H1 (cell line): ENCODE measurements at regions not wholly inside any gene's neighbourhood (a gene's known extent, or its start where the extent isn't known, plus 50 kb on each side); places are given as distances from the start of the nearest gene placed in this dataset.
A peak's percentile ranks its signal among the peaks of the same experiment; 100 is the strongest.
"Not testable (repeated sequence)": the region's sequence is repeated elsewhere in the genome, so short reads cannot be mapped to it uniquely, and the experiment has no call there.

Source experiments
- CTCF ChIA-PET: fragments of 300-600 bp; sonication (Branson Sonifier 250); formaldehyde crosslinking; loops from one replicate; lab custom pipeline; 2021; ENCODE audit not compliant: partially characterized antibody; lab: Charles Lee
- POLR2A ChIA-PET: fragments of 300-600 bp; sonication (Branson Sonifier 250); formaldehyde crosslinking; loops from one replicate; lab custom pipeline; 2021; ENCODE audit warnings: inconsistent platforms; ENCODE audit not compliant: partially characterized antibody; lab: Charles Lee
- DNase-seq, 2 experiments: peaks; one replicate each; pipeline versions ENCODE4 v3.0.0 to v3.0.0-alpha.2; 2010 to 2022; ENCODE audit warnings: low spot score in 2 of 2, low read depth in 1 of 2, mixed read lengths in 1 of 2
- FAIRE-seq: peaks from 2 replicates; lab custom pipeline; 2011; peaks lifted over from hg19 to GRCh38; lab: Jason Lieb, UNC
- H2AFZ ChIP-seq: 2 replicates; pipeline ENCODE4 v1.8.1; 2012; ENCODE audit warnings: low read length, inconsistent platforms
- H2AK5ac ChIP-seq: 2 replicates; pipeline ENCODE4 v1.6.1; 2013; ENCODE audit warnings: low read depth, low read length
- H2BK120ac ChIP-seq: replicated peaks from 2 replicates; pipeline ENCODE3; 2013; ENCODE audit warnings: low read depth, low read length, inconsistent platforms
- H2BK12ac ChIP-seq: 2 replicates; pipeline ENCODE4 v1.6.1; 2013; ENCODE audit warnings: low read depth, low read length
- H2BK15ac ChIP-seq: 2 replicates; pipeline ENCODE4 v1.6.1; 2013; ENCODE audit warnings: low read length
- H2BK20ac ChIP-seq: 2 replicates; pipeline ENCODE4 v1.6.1; 2013; ENCODE audit warnings: low read length
- H2BK5ac ChIP-seq: 2 replicates; pipeline ENCODE4 v1.6.1; 2013; ENCODE audit warnings: low read depth, low read length
- H3K14ac ChIP-seq: 2 replicates; pipeline ENCODE4 v1.6.1; 2013; ENCODE audit warnings: inconsistent platforms; ENCODE audit not compliant: insufficient read length
- H3K18ac ChIP-seq: 2 replicates; pipeline ENCODE4 v1.6.1; 2013; ENCODE audit warnings: low read length; ENCODE audit errors: extremely low read depth
- H3K23ac ChIP-seq: 2 replicates; pipeline ENCODE4 v1.6.1; 2013; ENCODE audit warnings: inconsistent platforms; ENCODE audit not compliant: insufficient read length
- H3K23me2 ChIP-seq: 2 replicates; pipeline ENCODE4 v1.6.1; 2013; ENCODE audit warnings: low read depth, low read length
- H3K27ac ChIP-seq: 2 replicates; pipeline ENCODE4 v1.6.1; 2011; ENCODE audit warnings: low read depth, low read length, inconsistent platforms
- H3K27me3 ChIP-seq, 4 experiments: replicated peaks in 1 of 4; 1 replicate in 1 of 4; 2 replicates in 3 of 4; pipeline versions ENCODE4 v1.6.1 to v1.8.1; 2011 to 2013; ENCODE audit warnings: low read length in 3 of 4, mild to moderate bottlenecking in 3 of 4, inconsistent platforms in 2 of 4, mixed read lengths in 2 of 4, moderate library complexity in 1 of 4; ENCODE audit not compliant: control insufficient read depth in 3 of 4, insufficient read depth in 3 of 4; ENCODE audit errors: extremely low read depth in 1 of 4
- H3K36me3 ChIP-seq, 4 experiments: 2 replicates each; pipeline versions ENCODE4 v1.6.1 to v1.8.1; 2011 to 2013; ENCODE audit warnings: mild to moderate bottlenecking in 4 of 4, low read length in 3 of 4, moderate library complexity in 2 of 4, control low read depth in 1 of 4, inconsistent platforms in 1 of 4; ENCODE audit not compliant: insufficient read depth in 4 of 4, control insufficient read depth in 2 of 4
- H3K4ac ChIP-seq: replicated peaks from 2 replicates; pipeline ENCODE3; 2013; ENCODE audit warnings: low read length, low read depth, mixed read lengths, inconsistent platforms; ENCODE audit not compliant: insufficient read length
- H3K4me1 ChIP-seq, 4 experiments: replicated peaks in 1 of 4; 1 replicate in 1 of 4; 2 replicates in 3 of 4; pipeline versions ENCODE4 v1.6.1 to v1.8.1; 2011 to 2013; ENCODE audit warnings: low read length in 3 of 4, inconsistent platforms in 2 of 4, mixed read lengths in 1 of 4; ENCODE audit not compliant: insufficient read depth in 4 of 4, control insufficient read depth in 3 of 4
- H3K4me2 ChIP-seq, 2 experiments: 2 replicates each; pipeline versions ENCODE4 v1.6.1 to v1.8.1; 2011 to 2013; ENCODE audit warnings: low read depth in 2 of 2, low read length in 2 of 2, control low read depth in 1 of 2, inconsistent platforms in 1 of 2, mild to moderate bottlenecking in 1 of 2; ENCODE audit not compliant: insufficient read depth in 1 of 2
- H3K4me3 ChIP-seq, 4 experiments: fragments of 200-600, 300-600 bp in 1 of 4; sonication (generic), shearing (Covaris generic), sonication (Bioruptor Twin) in 1 of 4; 2 replicates each; pipeline versions ENCODE4 v1.5.1 to v1.8.1; 2011 to 2016; ENCODE audit warnings: low read length in 4 of 4, low read depth in 3 of 4, control low read depth in 2 of 4, inconsistent platforms in 2 of 4, mild to moderate bottlenecking in 2 of 4, mixed read lengths in 1 of 4, moderate library complexity in 1 of 4; ENCODE audit not compliant: insufficient read depth in 2 of 4; ENCODE audit errors: extremely low read depth in 1 of 4
- H3K56ac ChIP-seq: replicated peaks from 2 replicates; pipeline ENCODE3; 2013; ENCODE audit warnings: low read depth, mild to moderate bottlenecking, mixed read lengths, low read length, inconsistent platforms; ENCODE audit not compliant: insufficient read length
- H3K79me1 ChIP-seq: 2 replicates; pipeline ENCODE4 v1.6.1; 2013; ENCODE audit warnings: low read depth, low read length, control low read depth
- H3K79me2 ChIP-seq, 2 experiments: 2 replicates each; pipeline versions ENCODE4 v1.6.1 to v1.8.1; 2012 to 2013; ENCODE audit warnings: low read length in 2 of 2, mild to moderate bottlenecking in 2 of 2, inconsistent platforms in 1 of 2; ENCODE audit not compliant: insufficient read depth in 2 of 2, control insufficient read depth in 1 of 2
- H3K9ac ChIP-seq, 4 experiments: replicated peaks in 1 of 4; 1 replicate in 1 of 4; 2 replicates in 3 of 4; pipeline versions ENCODE4 v1.6.1 to v1.8.1; 2011 to 2013; ENCODE audit warnings: low read depth in 3 of 4, low read length in 3 of 4, control low read depth in 2 of 4, mild to moderate bottlenecking in 2 of 4, moderate library complexity in 2 of 4, inconsistent platforms in 1 of 4; ENCODE audit errors: extremely low read depth in 1 of 4
- H3K9me3 ChIP-seq, 2 experiments: 2 replicates each; pipeline versions ENCODE4 v1.6.1 to v1.8.1; 2012 to 2013; ENCODE audit warnings: mild to moderate bottlenecking in 2 of 2, moderate library complexity in 2 of 2, control low read depth in 1 of 2, inconsistent platforms in 1 of 2, low read depth in 1 of 2, low read length in 1 of 2, mixed read lengths in 1 of 2; ENCODE audit not compliant: insufficient read depth in 2 of 2
- H4K20me1 ChIP-seq, 2 experiments: replicated peaks in 1 of 2; 2 replicates each; pipeline versions ENCODE3 to v1.8.1; 2011 to 2013; ENCODE audit warnings: inconsistent platforms in 2 of 2, low read length in 2 of 2, mild to moderate bottlenecking in 1 of 2; ENCODE audit not compliant: insufficient read depth in 2 of 2, control insufficient read depth in 1 of 2
- H4K5ac ChIP-seq: 2 replicates; pipeline ENCODE4 v1.6.1; 2013; ENCODE audit warnings: low read length, low read depth, mixed read lengths, inconsistent platforms; ENCODE audit not compliant: insufficient read length
- H4K8ac ChIP-seq: 2 replicates; pipeline ENCODE4 v1.8.0; 2013; ENCODE audit warnings: mild to moderate bottlenecking, moderate library complexity, low read length, inconsistent platforms; ENCODE audit not compliant: insufficient read depth; ENCODE audit errors: extremely low read depth
- H4K91ac ChIP-seq: replicated peaks from 2 replicates; pipeline ENCODE3; 2013; ENCODE audit warnings: low read length, mixed read lengths, inconsistent platforms; ENCODE audit not compliant: insufficient read length
- WGBS, 2 experiments: shearing (Covaris generic) in 1 of 2; methylation state at CpG; one replicate each; pipeline versions ENCODE4 v1.1.6 to v1.1.7; 2013 to 2015; ENCODE audit warnings: low lambda C conversion rate in 2 of 2, mixed read lengths in 2 of 2, inconsistent platforms in 1 of 2, low coverage in 1 of 2, missing lambda C conversion rate in 1 of 2; ENCODE audit not compliant: insufficient replicate concordance in 2 of 2, insufficient coverage in 1 of 2, insufficient read length in 1 of 2; ENCODE audit errors: extremely low coverage in 1 of 2, missing lambda C conversion rate in 1 of 2; 5-methylcytosine and 5-hydroxymethylcytosine counted together

DNA sequence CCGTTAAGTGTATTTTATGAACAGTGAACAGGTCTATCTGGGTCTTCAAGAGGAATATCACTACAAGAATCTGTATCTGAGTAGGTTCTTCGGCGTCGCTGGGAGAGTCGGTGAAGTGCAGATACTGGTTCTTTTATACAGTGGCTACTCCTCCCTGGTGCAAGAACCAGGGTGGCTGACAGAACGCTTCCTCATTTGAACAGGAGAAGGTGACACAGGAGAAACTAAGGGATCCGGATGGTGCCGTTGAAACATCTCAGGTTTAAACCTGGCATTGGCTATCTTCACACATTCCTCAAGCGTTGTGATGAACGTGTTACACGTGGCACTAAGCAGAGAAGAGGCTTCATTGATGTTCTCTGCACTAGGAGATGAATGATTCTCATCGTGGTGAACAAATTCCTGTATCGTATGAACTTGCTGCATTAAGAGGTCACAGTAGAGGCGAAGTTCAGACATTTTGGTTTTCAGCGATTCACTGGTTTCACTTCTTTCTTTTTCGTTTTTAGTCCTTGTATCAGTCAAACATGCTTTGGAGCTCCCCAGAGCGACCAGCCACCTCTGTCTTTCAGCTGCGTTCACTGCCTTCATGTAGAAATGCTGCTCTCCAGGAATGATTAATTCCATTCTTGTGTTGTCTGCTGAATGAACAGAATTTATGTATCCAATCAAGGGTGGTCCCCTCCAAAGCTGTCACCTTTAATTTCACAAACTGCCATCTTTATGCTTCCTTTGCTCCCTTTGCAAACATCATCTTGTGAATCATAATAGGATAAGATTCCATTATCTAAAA is 54.6 kb upstream of the CEACAM21 start:
- H3K9ac ChIP-seq, H4K5ac ChIP-seq, H3K4me1 ChIP-seq, H2BK15ac ChIP-seq, H4K20me1 ChIP-seq, H2BK20ac ChIP-seq, H3K36me3 ChIP-seq, POLR2A ChIA-PET, H4K91ac ChIP-seq, H4K8ac ChIP-seq, DNase-seq, H2AK5ac ChIP-seq, H3K23me2 ChIP-seq, FAIRE-seq, H2BK5ac ChIP-seq, H3K79me1 ChIP-seq, H3K79me2 ChIP-seq, H3K4ac ChIP-seq, H2BK120ac ChIP-seq, H2BK12ac ChIP-seq, H3K27ac ChIP-seq, H3K18ac ChIP-seq, H2AFZ ChIP-seq, H3K14ac ChIP-seq, H3K23ac ChIP-seq, H3K56ac ChIP-seq: not testable (repeated sequence)
- H3K27me3 ChIP-seq: peaks cover 0 to 22% (median 11%) of the 10 kb centered on the region in 4 experiments; a peak in 6 of 7 replicates
- CTCF ChIA-PET: interaction anchor here (1.3 kb wide), 1 partner anchor 71 kb away, joined by 3 read pairs; no protein-coding TSS in a partner anchor
- WGBS, 2 experiments: 74% methylated on average over 18 of the region's 18 CpGs; no CpG with 5 or more reads in 1 of the 2 experiments
- peaks cover 10 to 15% of the 10 kb centered on the region in 2 experiments for H3K9me3 ChIP-seq
- H3K4me3 ChIP-seq: peak overlapping the region in 1 of 4 experiments; percentile 25; a peak in 1 of 8 replicates
- peak overlapping the region in 1 of 2 experiments; percentile 27; a peak in 2 of 4 replicates for H3K4me2 ChIP-seq
